H1 (cell line): ENCODE measurements at regions not wholly inside any gene's neighbourhood (a gene's known extent, or its start where the extent isn't known, plus 50 kb on each side); places are given as distances from the start of the nearest gene placed in this dataset.
A peak's percentile ranks its signal among the peaks of the same experiment; 100 is the strongest.

Experiments
- BCL11A ChIP-seq, 2 experiments: IDR thresholded peaks; one replicate each; pipeline ENCODE4 v1.6.1; 2011; ENCODE audit warnings: low read depth in 2 of 2, low read length in 2 of 2, mild to moderate bottlenecking in 2 of 2
- CTCF ChIP-seq, 3 experiments: IDR thresholded peaks; 1 replicate in 2 of 3; 2 replicates in 1 of 3; pipeline versions ENCODE4 v1.5.1 to v1.6.1; 2011; ENCODE audit warnings: low read length in 3 of 3, mild to moderate bottlenecking in 3 of 3, inconsistent platforms in 2 of 3, low read depth in 1 of 3, moderate library complexity in 1 of 3; ENCODE audit not compliant: insufficient read depth in 1 of 3; ENCODE audit errors: control extremely low read depth in 1 of 3
- E2F6 ChIP-seq: IDR thresholded peaks from 2 replicates; pipeline ENCODE4 v1.6.1; 2012; ENCODE audit warnings: inconsistent platforms
- EGR1 ChIP-seq: IDR thresholded peaks from 2 replicates; pipeline ENCODE4 v1.6.1; 2011; ENCODE audit warnings: low read depth, low read length, borderline replicate concordance
- GABPA ChIP-seq: IDR thresholded peaks from 2 replicates; pipeline ENCODE4 v1.6.1; 2011; ENCODE audit warnings: mild to moderate bottlenecking, low read length, moderate library complexity, borderline replicate concordance; ENCODE audit not compliant: insufficient read depth
- KDM4A ChIP-seq: IDR thresholded peaks from one replicate; pipeline ENCODE4 v1.7.1; 2012; ENCODE audit warnings: low read depth, mild to moderate bottlenecking, moderate library complexity, low read length, inconsistent platforms; ENCODE audit not compliant: severe bottlenecking
- NANOG ChIP-seq: IDR thresholded peaks from 2 replicates; pipeline ENCODE4 v1.6.1; 2011; ENCODE audit warnings: low read length, low read depth, mild to moderate bottlenecking, inconsistent platforms; ENCODE audit not compliant: insufficient read depth, poor library complexity, severe bottlenecking
- RAD21 ChIP-seq, 2 experiments: IDR thresholded peaks in 1 of 2; conservative IDR thresholded peaks in 1 of 2; 2 replicates each; pipeline ENCODE4 v1.6.1; 2011; ENCODE audit warnings: low read depth in 2 of 2, low read length in 2 of 2, improper control_type of control experiment in 1 of 2, inconsistent platforms in 1 of 2, mild to moderate bottlenecking in 1 of 2, moderate library complexity in 1 of 2
- RBBP5 ChIP-seq: IDR thresholded peaks from 2 replicates; pipeline ENCODE4 v1.7.1; 2012; ENCODE audit warnings: low read depth, mild to moderate bottlenecking, inconsistent platforms, low read length, moderate library complexity, borderline replicate concordance
- SUZ12 ChIP-seq: fragments of 200-600 bp; sonication (generic); IDR thresholded peaks from 2 replicates; pipeline ENCODE4 v1.6.1; 2012; ENCODE audit warnings: mild to moderate bottlenecking, inconsistent platforms, low read length, moderate library complexity, mixed read lengths

- TF ChIP-seq CTCF (IDR thresholded peaks at IDR 0.05; ENCODE audit: control extremely low read depth in 1 of 3, insufficient read depth in 1 of 3, low read depth in 1 of 3, low read length in 3 of 3) (peak; percentile 83 to 88 (median 86)), KDM4A (no peak), GABPA (peak; percentile 64; the same call in 1 of the 2 replicates), EGR1 (no peak), NANOG (peak; percentile 11), RAD21 (IDR thresholded peaks at IDR 0.05 in 1 of 2, conservative IDR thresholded peaks at IDR 0.05 in 1 of 2; ENCODE audit: low read depth in 2 of 2, low read length in 2 of 2) (peak; percentile 66 to 77), E2F6 (no peak; the same call in 1 of the 2 replicates), BCL11A (IDR thresholded peaks at IDR 0.05; ENCODE audit: low read depth in 2 of 2, low read length in 2 of 2) (no peak), SUZ12 (no peak), RBBP5 (no peak)
Observed at GRCh38 chr20:4091490-4092479, 56.8 kb upstream of the SMOX start (continued).
